Cardiac fibroblast (primary cell): ENCODE measurements at regions not wholly inside any gene's neighbourhood (a gene's known extent, or its start where the extent isn't known, plus 50 kb on each side); places are given as distances from the start of the nearest gene placed in this dataset.

Experiments
- DNase-seq, 2 donors: peaks; one replicate each; pipeline versions ENCODE4 v3.0.0 to v3.0.0-alpha.2; 2010; ENCODE audit warnings: low read depth in 2 of 2
- H3K4me3 ChIP-seq, 2 donors: replicated peaks in 1 of 2; 1 replicate in 1 of 2; 2 replicates in 1 of 2; pipeline ENCODE4 v1.5.1; 2011; ENCODE audit warnings: low read depth in 2 of 2, low read length in 2 of 2, mild to moderate bottlenecking in 2 of 2, moderate library complexity in 1 of 2
- CTCF ChIP-seq: IDR thresholded peaks from one replicate; pipeline ENCODE4 v1.5.1; 2011; ENCODE audit warnings: low read depth, mild to moderate bottlenecking, low read length, inconsistent platforms

DNA sequence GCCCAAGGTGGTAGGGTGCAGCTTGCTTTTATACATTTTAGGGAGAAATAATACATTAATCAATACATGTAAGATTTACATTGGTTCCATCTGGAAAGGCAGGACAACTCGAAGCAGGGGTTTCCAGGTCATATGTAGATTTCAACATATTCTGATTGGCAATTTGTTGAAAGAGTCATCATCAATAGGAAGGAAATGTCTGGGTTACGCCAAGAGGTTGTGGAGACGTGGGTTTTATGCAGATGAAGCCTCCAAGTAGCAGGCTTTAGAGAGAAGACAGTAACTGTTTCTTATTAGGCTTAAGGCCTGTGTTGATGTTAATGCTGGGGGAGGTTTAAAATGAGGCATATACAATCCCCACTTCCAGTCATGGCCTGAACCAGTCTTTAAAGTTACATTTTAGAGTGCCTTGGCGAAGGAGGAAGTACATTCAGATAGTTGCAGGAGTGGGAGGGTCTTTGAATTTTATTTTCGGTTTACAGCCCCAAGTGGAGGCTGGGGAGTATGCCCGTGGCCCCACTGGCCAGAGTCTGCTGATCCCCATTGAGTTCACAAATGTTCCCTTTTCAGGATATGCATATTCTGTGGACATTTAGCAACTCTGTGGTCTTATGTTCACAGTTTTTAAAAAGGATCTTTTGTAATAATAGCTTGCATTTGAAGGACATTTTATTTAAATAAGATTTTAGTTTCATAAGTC, 166.0 kb upstream of the GDF10 start:
- no peak for DNase-seq
- no peak overlapping the region for H3K4me3 ChIP-seq
- no peak for TF ChIP-seq CTCF

DNA sequence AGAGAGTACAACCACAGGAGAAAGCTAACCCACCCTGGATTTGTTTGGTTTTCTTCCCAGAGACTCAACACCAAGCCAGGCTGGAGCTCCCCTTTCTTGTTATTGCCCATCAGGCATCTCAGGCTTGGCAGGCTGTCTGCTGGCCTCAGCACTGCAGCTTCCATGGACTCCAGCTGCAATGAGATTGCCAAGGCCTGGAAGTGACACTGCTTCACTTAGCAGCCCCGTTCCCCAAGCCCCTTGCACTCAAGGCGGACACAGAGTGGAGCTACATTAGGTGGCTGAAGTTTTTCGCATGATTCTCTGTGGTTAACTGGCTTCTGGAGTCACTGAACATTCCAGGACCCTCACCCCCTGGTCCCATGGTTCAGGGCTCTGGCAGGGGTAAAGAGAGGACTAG, 163.1 kb upstream of the GDF10 start:
- TF ChIP-seq CTCF = no peak
- peak in 1 of 2 donors; percentile 53 for DNase-seq
- no peak overlapping the region for H3K4me3 ChIP-seq

DNA sequence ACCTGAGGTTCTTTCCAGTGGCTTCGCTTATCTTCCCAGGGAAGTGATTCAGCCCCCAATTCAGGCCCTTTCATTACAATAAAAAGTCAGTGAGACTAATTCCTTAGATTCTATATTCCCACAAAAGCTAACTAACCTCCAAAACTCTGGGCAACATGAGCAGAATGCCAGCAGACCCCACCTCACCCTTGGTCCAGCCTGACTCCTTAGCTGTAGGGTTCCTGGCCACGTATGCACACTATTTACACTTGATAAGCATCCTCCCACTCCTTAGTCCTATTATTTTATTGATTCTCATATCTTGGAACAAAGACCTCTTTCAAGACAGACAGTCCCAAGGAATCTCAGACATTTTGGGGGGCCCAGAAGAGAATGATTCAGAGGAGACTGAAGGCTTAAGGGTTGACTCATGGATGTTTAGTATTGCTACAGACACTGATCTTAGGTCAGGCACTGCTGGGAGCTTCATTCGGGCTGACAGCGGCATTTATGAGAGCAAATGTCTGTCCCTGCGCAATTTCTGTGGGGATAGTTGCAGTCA, 162.6 kb upstream of the GDF10 start:
- TF ChIP-seq CTCF = no peak
- DNase-seq = peak; percentile 69 to 88
- H3K4me3 ChIP-seq = no peak overlapping the region

- TF ChIP-seq CTCF = no peak
- no peak for DNase-seq
- H3K4me3 ChIP-seq = no peak overlapping the region
These were observed 160.9 kb upstream of the GDF10 start for GRCh38 chr10:47139121-47139520.

GRCh38 chr10:47140761-47141348, 159.1 kb upstream of the GDF10 start:
- H3K4me3 ChIP-seq = no peak overlapping the region
- TF ChIP-seq CTCF = no peak
- DNase-seq = no peak

- no peak for DNase-seq
- TF ChIP-seq CTCF = no peak
- no peak overlapping the region for H3K4me3 ChIP-seq
These were observed 158.6 kb upstream of the GDF10 start for GRCh38 chr10:47141349-47141748.
